ENCODE measurements at regions not wholly inside any gene's neighbourhood (a gene's known extent, or its start where the extent isn't known, plus 50 kb on each side); places are given as distances from the start of the nearest gene placed in this dataset.

GRCh38 chr7:15838265-15838664 lies 151.8 kb upstream of the MEOX2 start:
- no peaks in the 10 kb centered on the region for H3K9me3 ChIP-seq
- no peak overlapping the region for H3K4me3 ChIP-seq
- H3K36me3 ChIP-seq (ENCODE audit: insufficient read depth in 1 of 2, low read depth in 1 of 2), result no peaks in the 10 kb centered on the region
- TF ChIP-seq CTCF (IDR thresholded peaks at IDR 0.05), result no peak
- ATAC-seq, result no peak
- H3K4me1 ChIP-seq, result peaks cover 4% of the 10 kb centered on the region
- no peaks in the 10 kb centered on the region for H3K27me3 ChIP-seq (ENCODE audit: insufficient read depth in 3 of 3, low read length in 2 of 3)
- no peak overlapping the region for H3K27ac ChIP-seq
- WGBS, 3 donors, result 72 to 82% (median 80%) methylated on average over 2 of the region's 2 CpGs
- DNase-seq, result no peak
- intact Hi-C loops (cut with DNase I), result no loop called here

- peaks cover 4% of the 10 kb centered on the region for H3K4me1 ChIP-seq
- ATAC-seq, result no peak
- no peaks in the 10 kb centered on the region for H3K9me3 ChIP-seq
- no peaks in the 10 kb centered on the region for H3K27me3 ChIP-seq (ENCODE audit: insufficient read depth in 3 of 3, low read length in 2 of 3)
- no peak overlapping the region for H3K4me3 ChIP-seq
- DNase-seq, result peak in 1 of 2 donors; percentile 14
- intact Hi-C loops (cut with DNase I), result no loop called here
- no peak overlapping the region for H3K27ac ChIP-seq
- WGBS, 3 donors, result 29 to 34% (median 30%) methylated on average over 5 of the region's 5 CpGs
- H3K36me3 ChIP-seq (ENCODE audit: insufficient read depth in 1 of 2, low read depth in 1 of 2), result no peaks in the 10 kb centered on the region
- no peak for TF ChIP-seq CTCF (IDR thresholded peaks at IDR 0.05)
Measured at GRCh38 chr7:15837306-15837950, 150.9 kb upstream of the MEOX2 start.

- no peak overlapping the region for H3K27ac ChIP-seq
- H3K4me1 ChIP-seq, result peaks cover 4% of the 10 kb centered on the region
- H3K4me3 ChIP-seq, result no peak overlapping the region
- no peaks in the 10 kb centered on the region for H3K9me3 ChIP-seq
- H3K36me3 ChIP-seq (ENCODE audit: insufficient read depth in 1 of 2, low read depth in 1 of 2), result no peaks in the 10 kb centered on the region
- 77 to 80% (median 78%) methylated on average over 2 of the region's 2 CpGs for WGBS, 3 donors
- no peak for TF ChIP-seq CTCF (IDR thresholded peaks at IDR 0.05)
- DNase-seq, result no peak
- no peaks in the 10 kb centered on the region for H3K27me3 ChIP-seq (ENCODE audit: insufficient read depth in 3 of 3, low read length in 2 of 3)
- no peak for ATAC-seq
- intact Hi-C loops (cut with DNase I), result no loop called here
Measured at GRCh38 chr7:15836651-15837050, 150.2 kb upstream of the MEOX2 start.

GRCh38 chr7:15836041-15836440 lies 149.6 kb upstream of the MEOX2 start:
- intact Hi-C loops (cut with DNase I), result no loop called here
- Histone ChIP-seq H3K4me3 (no peak overlapping the region), H3K27me3 (ENCODE audit: insufficient read depth in 3 of 3, low read length in 2 of 3) (no peaks in the 10 kb centered on the region), H3K4me1 (peaks cover 4% of the 10 kb centered on the region), H3K27ac (no peak overlapping the region), H3K9me3 (no peaks in the 10 kb centered on the region), H3K36me3 (ENCODE audit: insufficient read depth in 1 of 2, low read depth in 1 of 2) (no peaks in the 10 kb centered on the region)
- no peak for ATAC-seq
- WGBS, 3 donors, result 92 to 96% (median 94%) methylated on average over 4 of the region's 4 CpGs
- DNase-seq, result no peak
- TF ChIP-seq CTCF (IDR thresholded peaks at IDR 0.05), result no peak

- Histone ChIP-seq H3K27ac (no peak overlapping the region), H3K36me3 (ENCODE audit: insufficient read depth in 1 of 2, low read depth in 1 of 2) (no peaks in the 10 kb centered on the region), H3K9me3 (no peaks in the 10 kb centered on the region), H3K4me1 (no peaks in the 10 kb centered on the region), H3K27me3 (ENCODE audit: insufficient read depth in 3 of 3, low read length in 2 of 3) (no peaks in the 10 kb centered on the region), H3K4me3 (no peak overlapping the region)
- TF ChIP-seq CTCF (IDR thresholded peaks at IDR 0.05), result no peak
- no peak for ATAC-seq
- no peak for DNase-seq
- intact Hi-C loops (cut with DNase I), result no loop called here
Measured at GRCh38 chr7:15834446-15834845, 148.0 kb upstream of the MEOX2 start.
